ENCODE measurements at regions not wholly inside any gene's neighbourhood (a gene's known extent, or its start where the extent isn't known, plus 50 kb on each side); places are given as distances from the start of the nearest gene placed in this dataset.

DNA sequence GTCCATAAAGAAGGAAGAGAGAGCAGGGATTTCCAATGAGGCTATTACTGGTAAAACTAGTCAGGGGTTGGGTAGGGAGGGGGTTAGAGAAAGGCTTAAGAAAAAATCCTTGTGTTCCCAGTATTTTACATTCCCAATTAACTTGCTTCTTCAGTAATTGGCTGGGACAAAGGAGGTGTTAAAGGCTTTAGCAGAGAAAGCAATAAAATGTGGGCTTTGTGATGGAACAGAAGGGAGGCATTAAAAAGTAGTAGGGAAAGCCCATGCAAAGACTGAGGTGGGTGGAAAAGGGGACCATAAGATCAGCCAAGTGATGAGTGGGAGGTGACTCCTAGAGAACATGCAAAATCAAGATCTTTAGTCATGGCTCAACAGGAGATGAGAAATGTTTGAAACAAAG, 1467.2 kb downstream of the RPA4 start:
- ATAC-seq (no peak), DNase-seq (no peak)
- H3K36me3 Mint-ChIP-seq, result no peaks in the 10 kb centered on the region
- TF ChIP-seq, protein P1, sequence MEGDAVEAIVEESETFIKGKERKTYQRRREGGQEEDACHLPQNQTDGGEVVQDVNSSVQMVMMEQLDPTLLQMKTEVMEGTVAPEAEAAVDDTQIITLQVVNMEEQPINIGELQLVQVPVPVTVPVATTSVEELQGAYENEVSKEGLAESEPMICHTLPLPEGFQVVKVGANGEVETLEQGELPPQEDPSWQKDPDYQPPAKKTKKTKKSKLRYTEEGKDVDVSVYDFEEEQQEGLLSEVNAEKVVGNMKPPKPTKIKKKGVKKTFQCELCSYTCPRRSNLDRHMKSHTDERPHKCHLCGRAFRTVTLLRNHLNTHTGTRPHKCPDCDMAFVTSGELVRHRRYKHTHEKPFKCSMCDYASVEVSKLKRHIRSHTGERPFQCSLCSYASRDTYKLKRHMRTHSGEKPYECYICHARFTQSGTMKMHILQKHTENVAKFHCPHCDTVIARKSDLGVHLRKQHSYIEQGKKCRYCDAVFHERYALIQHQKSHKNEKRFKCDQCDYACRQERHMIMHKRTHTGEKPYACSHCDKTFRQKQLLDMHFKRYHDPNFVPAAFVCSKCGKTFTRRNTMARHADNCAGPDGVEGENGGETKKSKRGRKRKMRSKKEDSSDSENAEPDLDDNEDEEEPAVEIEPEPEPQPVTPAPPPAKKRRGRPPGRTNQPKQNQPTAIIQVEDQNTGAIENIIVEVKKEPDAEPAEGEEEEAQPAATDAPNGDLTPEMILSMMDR (IDR thresholded peaks at IDR 0.05), result no peak
- peaks cover 2 to 4% of the 10 kb centered on the region in 2 donors for H3K9me3 Mint-ChIP-seq
- no peak overlapping the region for H3K4me3 ChIP-seq (ENCODE audit: low read length)
- no peak overlapping the region for H3K27ac Mint-ChIP-seq
- H3K4me1 ChIP-seq (ENCODE audit: control insufficient read depth, insufficient read depth, low read length), result no peaks in the 10 kb centered on the region
- no peaks in the 10 kb centered on the region for H3K9me3 ChIP-seq (ENCODE audit: control insufficient read depth, insufficient read depth, low read length)
- no peaks in the 10 kb centered on the region for H3K4me1 Mint-ChIP-seq
- no peak overlapping the region for H3K27ac ChIP-seq (ENCODE audit: low read length)
- H3K27me3 ChIP-seq (ENCODE audit: control insufficient read depth, insufficient read depth, low read length), result no peaks in the 10 kb centered on the region
- H3K4me3 Mint-ChIP-seq, result no peak overlapping the region
- intact Hi-C loops (cut with micrococcal nuclease), result no loop called here
- H3K36me3 ChIP-seq (ENCODE audit: control insufficient read depth, insufficient read depth, low read length), result no peaks in the 10 kb centered on the region
- H3K27me3 Mint-ChIP-seq (ENCODE audit: low read depth in 2 of 2), result no peaks in the 10 kb centered on the region

DNA sequence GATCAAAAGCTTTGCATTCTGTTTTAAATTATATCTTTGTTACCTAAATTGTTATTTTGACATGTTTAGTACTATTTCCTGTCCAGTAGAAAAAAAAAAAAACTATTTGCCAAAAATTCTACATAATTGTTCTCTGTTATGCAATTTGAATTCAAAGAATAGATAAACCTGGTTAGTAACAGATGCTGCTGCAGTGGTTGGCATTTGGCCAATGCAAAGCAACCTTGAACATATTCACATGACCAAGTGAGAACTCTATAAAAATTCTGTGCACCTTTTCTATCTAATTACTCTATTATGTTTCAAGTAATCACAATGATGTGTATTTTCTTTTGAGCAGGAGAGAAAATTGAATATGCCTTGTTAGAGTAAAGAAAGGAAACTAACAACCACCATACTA, 1473.4 kb downstream of the RPA4 start:
- Mint-ChIP-seq H3K36me3 (no peaks in the 10 kb centered on the region), H3K27ac (no peak overlapping the region), H3K27me3 (ENCODE audit: low read depth in 2 of 2) (no peaks in the 10 kb centered on the region), H3K4me1 (no peaks in the 10 kb centered on the region), H3K4me3 (no peak overlapping the region), H3K9me3 (peaks cover 2% of the 10 kb centered on the region in 2 donors)
- TF ChIP-seq, protein P1 (IDR thresholded peaks at IDR 0.05), result no peak
- no peaks in the 10 kb centered on the region for H3K27me3 ChIP-seq (ENCODE audit: control insufficient read depth, insufficient read depth, low read length)
- H3K4me3 ChIP-seq (ENCODE audit: low read length), result no peak overlapping the region
- no peak overlapping the region for H3K27ac ChIP-seq (ENCODE audit: low read length)
- no peaks in the 10 kb centered on the region for H3K36me3 ChIP-seq (ENCODE audit: control insufficient read depth, insufficient read depth, low read length)
- intact Hi-C loops (cut with micrococcal nuclease), result no loop called here
- DNase-seq (no peak), ATAC-seq (no peak)
- H3K4me1 ChIP-seq (ENCODE audit: control insufficient read depth, insufficient read depth, low read length), result no peaks in the 10 kb centered on the region
- H3K9me3 ChIP-seq (ENCODE audit: control insufficient read depth, insufficient read depth, low read length), result no peaks in the 10 kb centered on the region

DNA sequence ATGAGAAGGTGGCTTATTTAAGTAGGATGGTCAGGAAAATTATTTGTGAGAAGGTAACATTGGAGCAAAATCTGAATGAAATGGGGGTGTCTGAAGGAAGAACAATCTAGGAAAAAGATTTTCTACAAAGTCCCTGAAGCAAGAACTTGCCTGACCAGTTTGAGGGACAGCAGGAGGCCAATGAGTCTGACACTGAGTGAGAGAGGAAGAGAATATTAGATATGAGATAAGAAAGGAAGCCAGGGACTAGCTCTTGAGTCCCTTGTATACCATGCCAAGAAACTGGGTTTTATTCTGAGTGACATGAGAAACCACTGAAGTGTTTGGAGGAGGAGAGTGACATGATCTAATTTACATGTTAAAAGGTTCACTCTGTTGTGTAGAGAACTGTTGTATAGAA, 1478.9 kb downstream of the RPA4 start:
- Mint-ChIP-seq H3K27ac (no peak overlapping the region), H3K4me3 (no peak overlapping the region), H3K4me1 (no peaks in the 10 kb centered on the region), H3K9me3 (peaks cover 3 to 15% of the 10 kb centered on the region in 2 donors), H3K27me3 (ENCODE audit: low read depth in 2 of 2) (no peaks in the 10 kb centered on the region), H3K36me3 (no peaks in the 10 kb centered on the region)
- H3K9me3 ChIP-seq (ENCODE audit: control insufficient read depth, insufficient read depth, low read length), result no peaks in the 10 kb centered on the region
- no peak overlapping the region for H3K27ac ChIP-seq (ENCODE audit: low read length)
- no peaks in the 10 kb centered on the region for H3K4me1 ChIP-seq (ENCODE audit: control insufficient read depth, insufficient read depth, low read length)
- DNase-seq (no peak), ATAC-seq (no peak)
- no peak overlapping the region for H3K4me3 ChIP-seq (ENCODE audit: low read length)
- H3K36me3 ChIP-seq (ENCODE audit: control insufficient read depth, insufficient read depth, low read length), result no peaks in the 10 kb centered on the region
- intact Hi-C loops (cut with micrococcal nuclease), result no loop called here
- H3K27me3 ChIP-seq (ENCODE audit: control insufficient read depth, insufficient read depth, low read length), result no peaks in the 10 kb centered on the region
- TF ChIP-seq, protein P1 (IDR thresholded peaks at IDR 0.05), result no peak

DNA sequence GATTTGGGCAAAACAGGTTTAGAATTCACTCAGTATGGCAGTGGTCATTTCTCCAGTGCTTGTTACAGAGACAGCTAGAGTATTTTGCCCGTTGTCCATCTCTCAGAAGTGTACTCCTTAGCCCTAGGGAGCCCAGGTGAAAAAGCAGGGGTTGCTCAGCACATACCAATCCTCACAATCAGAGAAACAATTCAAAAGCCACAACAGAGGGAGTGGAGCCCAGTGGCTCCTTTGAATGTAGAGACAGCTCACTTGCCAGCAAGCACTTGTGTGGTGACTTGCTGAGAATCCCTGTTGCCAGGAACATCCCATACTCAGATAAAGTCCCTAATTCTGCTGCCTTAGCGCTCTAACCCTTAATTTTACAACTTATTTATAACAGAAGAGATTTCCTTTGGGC, 1488.3 kb downstream of the RPA4 start:
- WGBS (ENCODE audit: insufficient coverage), result no CpG with 5 or more reads among the region's 2 CpGs
- no peak overlapping the region for H3K27ac ChIP-seq (ENCODE audit: low read length)

More for the DNA sequence above, 1488.3 kb downstream of the RPA4 start:
- Histone ChIP-seq H3K9me3 (ENCODE audit: control insufficient read depth, insufficient read depth, low read length) (no peaks in the 10 kb centered on the region), H3K27me3 (ENCODE audit: control insufficient read depth, insufficient read depth, low read length) (no peaks in the 10 kb centered on the region), H3K4me3 (ENCODE audit: low read length) (no peak overlapping the region), H3K36me3 (ENCODE audit: control insufficient read depth, insufficient read depth, low read length) (no peaks in the 10 kb centered on the region), H3K4me1 (ENCODE audit: control insufficient read depth, insufficient read depth, low read length) (no peaks in the 10 kb centered on the region)
- Mint-ChIP-seq H3K27me3 (ENCODE audit: low read depth in 2 of 2) (no peaks in the 10 kb centered on the region), H3K36me3 (no peaks in the 10 kb centered on the region), H3K9me3 (peaks cover 6 to 22% of the 10 kb centered on the region in 2 donors), H3K4me3 (no peak overlapping the region), H3K27ac (no peak overlapping the region), H3K4me1 (no peaks in the 10 kb centered on the region)
- no peak for DNase-seq
- intact Hi-C loops (cut with micrococcal nuclease), result no loop called here
- no peak for ATAC-seq
- TF ChIP-seq, protein P1 (IDR thresholded peaks at IDR 0.05), result no peak

Measured in natural killer cell (primary cell).